HCT116 (cell line): ENCODE measurements at regions not wholly inside any gene's neighbourhood (a gene's known extent, or its start where the extent isn't known, plus 50 kb on each side); places are given as distances from the start of the nearest gene placed in this dataset.

ENCODE experiments used
- ATF3 ChIP-seq: IDR thresholded peaks from 2 replicates; pipeline ENCODE4 v1.6.1; 2012
- CEBPB ChIP-seq: IDR thresholded peaks from 2 replicates; pipeline ENCODE4 v1.6.1; 2012; ENCODE audit warnings: low read depth
- EZH2 ChIP-seq: fragments of 200-600 bp; sonication (generic); IDR thresholded peaks from 2 replicates; pipeline ENCODE4 v1.6.1; 2017; ENCODE audit warnings: antibody characterized with exemption, mixed run types
- POLR2AphosphoS5 ChIP-seq: IDR thresholded peaks from 2 replicates; pipeline ENCODE4 v1.6.1; 2011; ENCODE audit warnings: mild to moderate bottlenecking, low read depth, low read length, moderate library complexity
- YY1 ChIP-seq: IDR thresholded peaks from 2 replicates; pipeline ENCODE4 v1.6.1; 2011; ENCODE audit warnings: low read length, low read depth, moderate library complexity, mild to moderate bottlenecking; ENCODE audit not compliant: insufficient replicate concordance; ENCODE audit errors: extremely low read depth
- TF ChIP-seq, protein P1 (sequence below): IDR thresholded peaks from 2 replicates; pipeline ENCODE4 v1.6.1; 2012
- TF ChIP-seq, protein P2 (sequence below): IDR thresholded peaks from 2 replicates; pipeline ENCODE4 v1.6.1; 2012; ENCODE audit warnings: low read depth

DNA sequence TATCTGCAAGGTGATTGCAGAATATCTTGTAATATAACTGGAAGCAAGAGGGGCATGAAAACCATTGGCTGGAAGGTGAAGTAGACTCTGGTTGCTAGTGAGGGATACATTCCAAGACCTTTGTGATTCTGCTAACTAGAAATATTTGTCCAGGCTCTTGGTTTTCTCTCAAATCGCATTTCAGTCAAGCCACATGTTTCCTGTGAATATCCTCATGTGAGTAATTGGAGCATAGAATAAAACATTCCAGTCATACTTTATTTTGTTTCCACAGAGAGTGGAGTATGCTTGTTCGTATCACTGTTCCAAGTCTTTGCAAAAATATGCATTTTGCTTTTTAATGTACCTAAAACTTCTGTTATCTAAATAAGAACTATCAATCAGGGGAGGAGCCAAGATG lies 850.0 kb downstream of the EPHA3 start:
- TF ChIP-seq EZH2 (no peak), YY1 (no peak), ATF3 (no peak), CEBPB (no peak), POLR2AphosphoS5 (no peak)
- TF ChIP-seq, protein P1, sequence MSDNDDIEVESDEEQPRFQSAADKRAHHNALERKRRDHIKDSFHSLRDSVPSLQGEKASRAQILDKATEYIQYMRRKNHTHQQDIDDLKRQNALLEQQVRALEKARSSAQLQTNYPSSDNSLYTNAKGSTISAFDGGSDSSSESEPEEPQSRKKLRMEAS = no peak
- TF ChIP-seq, protein P2, sequence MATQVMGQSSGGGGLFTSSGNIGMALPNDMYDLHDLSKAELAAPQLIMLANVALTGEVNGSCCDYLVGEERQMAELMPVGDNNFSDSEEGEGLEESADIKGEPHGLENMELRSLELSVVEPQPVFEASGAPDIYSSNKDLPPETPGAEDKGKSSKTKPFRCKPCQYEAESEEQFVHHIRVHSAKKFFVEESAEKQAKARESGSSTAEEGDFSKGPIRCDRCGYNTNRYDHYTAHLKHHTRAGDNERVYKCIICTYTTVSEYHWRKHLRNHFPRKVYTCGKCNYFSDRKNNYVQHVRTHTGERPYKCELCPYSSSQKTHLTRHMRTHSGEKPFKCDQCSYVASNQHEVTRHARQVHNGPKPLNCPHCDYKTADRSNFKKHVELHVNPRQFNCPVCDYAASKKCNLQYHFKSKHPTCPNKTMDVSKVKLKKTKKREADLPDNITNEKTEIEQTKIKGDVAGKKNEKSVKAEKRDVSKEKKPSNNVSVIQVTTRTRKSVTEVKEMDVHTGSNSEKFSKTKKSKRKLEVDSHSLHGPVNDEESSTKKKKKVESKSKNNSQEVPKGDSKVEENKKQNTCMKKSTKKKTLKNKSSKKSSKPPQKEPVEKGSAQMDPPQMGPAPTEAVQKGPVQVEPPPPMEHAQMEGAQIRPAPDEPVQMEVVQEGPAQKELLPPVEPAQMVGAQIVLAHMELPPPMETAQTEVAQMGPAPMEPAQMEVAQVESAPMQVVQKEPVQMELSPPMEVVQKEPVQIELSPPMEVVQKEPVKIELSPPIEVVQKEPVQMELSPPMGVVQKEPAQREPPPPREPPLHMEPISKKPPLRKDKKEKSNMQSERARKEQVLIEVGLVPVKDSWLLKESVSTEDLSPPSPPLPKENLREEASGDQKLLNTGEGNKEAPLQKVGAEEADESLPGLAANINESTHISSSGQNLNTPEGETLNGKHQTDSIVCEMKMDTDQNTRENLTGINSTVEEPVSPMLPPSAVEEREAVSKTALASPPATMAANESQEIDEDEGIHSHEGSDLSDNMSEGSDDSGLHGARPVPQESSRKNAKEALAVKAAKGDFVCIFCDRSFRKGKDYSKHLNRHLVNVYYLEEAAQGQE = no peak
